ENCODE measurements at regions not wholly inside any gene's neighbourhood (a gene's known extent, or its start where the extent isn't known, plus 50 kb on each side); places are given as distances from the start of the nearest gene placed in this dataset.

DNA sequence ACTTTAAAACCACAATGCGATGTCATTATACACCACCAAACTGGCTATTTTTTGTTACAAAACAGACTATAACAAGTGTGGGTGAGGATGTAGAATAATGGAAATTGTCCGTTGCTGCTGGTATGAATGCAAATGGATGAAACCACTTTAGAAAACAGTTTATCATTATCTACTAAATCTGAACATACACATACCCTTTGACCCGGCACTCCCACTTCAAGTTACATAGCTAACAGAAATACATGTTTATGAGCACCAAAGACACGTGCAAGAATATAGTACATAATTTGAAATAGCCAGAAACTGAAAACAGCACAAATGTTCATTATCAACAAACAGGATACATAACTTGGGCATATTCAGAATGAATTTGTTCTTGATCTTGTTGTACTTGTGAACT is 206.4 kb upstream of the CHAC2 start:
- Mint-ChIP-seq H3K27ac (no peak overlapping the region), H3K9me3 (no peaks in the 10 kb centered on the region), H3K27me3 (ENCODE audit: low read depth) (no peaks in the 10 kb centered on the region), H3K36me3 (ENCODE audit: low read depth) (no peaks in the 10 kb centered on the region), H3K4me3 (no peak overlapping the region), H3K4me1 (ENCODE audit: low read depth) (no peaks in the 10 kb centered on the region)

DNA sequence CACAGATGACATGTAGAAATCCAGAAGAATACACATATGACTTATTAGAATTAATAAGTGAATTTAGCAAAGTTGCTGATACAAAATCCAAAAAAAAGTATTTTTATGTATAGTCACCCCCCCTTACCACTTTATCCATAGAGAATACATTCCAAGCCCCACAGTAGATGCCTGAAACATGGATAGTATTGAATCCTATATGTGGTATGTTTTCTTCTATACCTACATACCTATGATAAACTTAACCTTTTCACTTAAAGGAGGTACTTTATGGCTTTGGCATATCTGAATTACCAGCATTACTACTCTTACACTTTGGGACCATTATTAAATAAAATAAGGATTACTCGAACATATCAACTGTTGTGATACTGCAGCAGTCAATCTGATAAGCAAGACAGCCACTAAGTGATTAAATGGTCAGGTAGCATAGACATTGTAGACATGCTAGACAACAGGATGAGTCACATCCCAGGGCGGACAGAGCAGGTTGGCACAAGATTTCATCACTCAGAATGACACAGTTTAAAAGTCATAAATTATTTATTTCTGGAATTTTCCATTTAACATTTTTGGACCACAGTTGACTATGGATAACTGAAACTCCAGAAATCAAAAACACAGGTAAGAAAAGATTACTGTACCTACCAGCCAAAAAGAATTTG is 208.2 kb upstream of the CHAC2 start:
- Mint-ChIP-seq H3K36me3 (ENCODE audit: low read depth) (no peaks in the 10 kb centered on the region), H3K4me1 (ENCODE audit: low read depth) (no peaks in the 10 kb centered on the region), H3K9me3 (no peaks in the 10 kb centered on the region)

DNA sequence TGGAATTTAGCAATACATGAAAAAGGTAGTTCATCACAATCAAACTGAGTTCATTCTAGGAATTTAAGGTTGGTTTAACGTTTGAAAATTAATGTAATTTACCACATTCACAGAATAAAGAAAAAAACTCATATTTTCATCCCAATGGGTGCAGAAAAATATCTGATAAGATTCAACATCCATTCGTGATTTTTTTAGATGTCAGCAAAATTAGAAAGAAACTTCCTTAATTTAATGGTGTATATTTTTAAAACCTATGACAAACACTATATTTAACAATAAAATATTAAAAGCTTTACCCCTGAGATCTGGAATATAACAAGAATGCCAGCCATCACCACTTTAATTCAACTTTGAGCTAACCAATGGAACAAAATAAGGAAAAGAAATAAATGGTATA is 208.7 kb upstream of the CHAC2 start:
- no peaks in the 10 kb centered on the region for H3K4me1 Mint-ChIP-seq (ENCODE audit: low read depth)
- H3K9me3 Mint-ChIP-seq, result no peaks in the 10 kb centered on the region
- H3K4me3 Mint-ChIP-seq, result no peak overlapping the region
- no peaks in the 10 kb centered on the region for H3K27me3 Mint-ChIP-seq (ENCODE audit: low read depth)
- no peak overlapping the region for H3K27ac Mint-ChIP-seq
- H3K36me3 Mint-ChIP-seq (ENCODE audit: low read depth), result no peaks in the 10 kb centered on the region

More for the DNA sequence above, 208.2 kb upstream of the CHAC2 start:
- Mint-ChIP-seq H3K27me3 (ENCODE audit: low read depth) (no peaks in the 10 kb centered on the region), H3K4me3 (no peak overlapping the region), H3K27ac (no peak overlapping the region)

DNA sequence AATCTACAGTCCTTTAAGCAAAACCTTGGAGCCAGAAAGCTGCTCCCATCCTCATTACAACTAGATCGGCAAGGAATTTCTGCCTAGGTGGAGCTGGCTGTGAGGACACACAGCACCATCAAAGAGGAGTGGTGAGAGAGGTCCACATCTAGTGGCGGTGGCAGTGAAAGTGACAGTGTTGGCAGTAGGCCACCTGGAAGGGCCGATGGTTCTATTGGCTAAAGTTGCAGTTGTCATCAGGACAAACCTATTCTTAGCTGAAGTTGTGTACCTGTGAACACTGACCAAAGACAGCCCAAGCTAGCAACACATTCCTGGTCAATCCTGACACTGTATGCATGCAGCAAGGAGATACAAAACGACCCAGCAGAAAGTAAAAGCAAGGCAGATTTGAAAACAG is 218.1 kb upstream of the CHAC2 start:
- H3K27ac Mint-ChIP-seq, result no peak overlapping the region
- no peaks in the 10 kb centered on the region for H3K27me3 Mint-ChIP-seq (ENCODE audit: low read depth)
- H3K36me3 Mint-ChIP-seq (ENCODE audit: low read depth), result no peaks in the 10 kb centered on the region
- no peak overlapping the region for H3K4me3 Mint-ChIP-seq
- no peaks in the 10 kb centered on the region for H3K9me3 Mint-ChIP-seq
- H3K4me1 Mint-ChIP-seq (ENCODE audit: low read depth), result no peaks in the 10 kb centered on the region

DNA sequence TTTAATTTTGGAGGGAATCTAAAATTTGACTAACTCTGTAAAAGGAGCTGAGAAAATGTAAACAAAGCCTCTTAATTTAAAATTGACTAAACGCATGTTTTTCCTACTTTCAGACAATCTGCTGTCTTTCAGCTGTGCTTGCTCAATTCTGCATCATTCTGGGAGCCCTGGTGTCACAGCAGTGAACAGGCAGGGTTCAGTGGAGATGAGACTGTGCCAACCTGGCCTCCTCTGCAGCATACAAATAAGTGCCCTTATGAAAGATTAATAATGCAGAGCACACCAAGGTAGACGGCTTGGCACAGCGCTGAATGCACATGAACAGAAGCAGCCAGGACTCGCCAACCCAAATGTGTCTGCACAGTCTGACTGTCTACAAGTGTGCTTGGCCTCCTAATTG is 222.0 kb upstream of the CHAC2 start:
- Mint-ChIP-seq H3K4me1 (ENCODE audit: low read depth) (no peaks in the 10 kb centered on the region), H3K27ac (no peak overlapping the region), H3K27me3 (ENCODE audit: low read depth) (no peaks in the 10 kb centered on the region), H3K36me3 (ENCODE audit: low read depth) (no peaks in the 10 kb centered on the region), H3K4me3 (no peak overlapping the region), H3K9me3 (peaks cover 4% of the 10 kb centered on the region)

DNA sequence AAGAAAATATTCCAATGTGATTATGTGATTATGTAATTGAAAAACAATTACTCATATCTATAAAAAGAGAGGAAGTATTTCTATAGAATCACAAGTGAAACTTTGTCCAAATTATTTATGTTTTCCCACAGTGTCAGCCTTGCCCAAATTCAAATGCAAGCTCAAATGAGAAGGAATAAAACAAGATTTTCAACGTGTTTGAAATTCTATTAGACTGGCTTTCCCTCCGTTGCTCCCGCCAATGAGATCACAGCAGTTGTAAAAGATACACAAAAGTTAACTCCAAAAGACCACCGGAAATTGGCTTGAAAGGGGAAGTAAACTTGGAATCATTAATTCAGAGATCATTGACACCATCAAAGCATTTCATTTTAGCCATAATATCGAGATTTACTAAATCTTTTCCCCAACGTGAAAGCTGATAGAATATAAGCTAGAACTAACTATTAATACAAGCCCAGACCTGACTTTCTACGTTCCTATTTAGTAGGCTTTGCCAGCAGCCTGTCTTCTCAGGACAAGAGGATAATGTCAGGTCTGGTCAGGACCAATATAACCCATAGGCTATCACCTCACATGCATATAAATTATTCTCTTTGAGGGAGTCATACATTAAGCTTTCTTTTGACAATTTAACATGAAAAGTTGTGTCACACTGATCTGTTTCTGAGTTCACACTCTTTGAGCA is 222.6 kb upstream of the CHAC2 start:
- no peaks in the 10 kb centered on the region for H3K36me3 Mint-ChIP-seq (ENCODE audit: low read depth)
- H3K4me1 Mint-ChIP-seq (ENCODE audit: low read depth), result no peaks in the 10 kb centered on the region
- no peak overlapping the region for H3K4me3 Mint-ChIP-seq
- H3K9me3 Mint-ChIP-seq, result peaks cover 4% of the 10 kb centered on the region
- H3K27ac Mint-ChIP-seq, result no peak overlapping the region
- no peaks in the 10 kb centered on the region for H3K27me3 Mint-ChIP-seq (ENCODE audit: low read depth)

DNA sequence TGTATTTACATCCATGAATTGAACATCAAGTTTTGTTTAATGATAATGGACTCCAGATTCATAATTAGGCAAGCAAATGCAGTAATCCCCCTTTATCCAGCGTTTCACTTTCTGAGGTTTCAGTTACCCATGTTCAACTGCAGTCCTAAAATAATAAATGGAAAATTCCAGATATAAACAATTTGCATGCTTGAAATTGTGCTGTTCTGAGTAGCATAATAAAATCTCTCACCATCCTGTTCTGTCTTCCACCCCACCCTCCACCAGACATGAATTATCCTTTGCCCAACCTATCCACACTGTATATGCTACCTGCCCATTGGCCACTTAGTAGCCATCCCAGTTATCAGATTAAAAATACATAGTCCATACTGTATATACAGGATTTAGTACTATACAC is 224.5 kb upstream of the CHAC2 start:
- H3K27ac Mint-ChIP-seq, result no peak overlapping the region
- H3K27me3 Mint-ChIP-seq (ENCODE audit: low read depth), result no peaks in the 10 kb centered on the region
- peaks cover 9% of the 10 kb centered on the region for H3K9me3 Mint-ChIP-seq
- no peak overlapping the region for H3K4me3 Mint-ChIP-seq
- H3K4me1 Mint-ChIP-seq (ENCODE audit: low read depth), result no peaks in the 10 kb centered on the region
- no peaks in the 10 kb centered on the region for H3K36me3 Mint-ChIP-seq (ENCODE audit: low read depth)

DNA sequence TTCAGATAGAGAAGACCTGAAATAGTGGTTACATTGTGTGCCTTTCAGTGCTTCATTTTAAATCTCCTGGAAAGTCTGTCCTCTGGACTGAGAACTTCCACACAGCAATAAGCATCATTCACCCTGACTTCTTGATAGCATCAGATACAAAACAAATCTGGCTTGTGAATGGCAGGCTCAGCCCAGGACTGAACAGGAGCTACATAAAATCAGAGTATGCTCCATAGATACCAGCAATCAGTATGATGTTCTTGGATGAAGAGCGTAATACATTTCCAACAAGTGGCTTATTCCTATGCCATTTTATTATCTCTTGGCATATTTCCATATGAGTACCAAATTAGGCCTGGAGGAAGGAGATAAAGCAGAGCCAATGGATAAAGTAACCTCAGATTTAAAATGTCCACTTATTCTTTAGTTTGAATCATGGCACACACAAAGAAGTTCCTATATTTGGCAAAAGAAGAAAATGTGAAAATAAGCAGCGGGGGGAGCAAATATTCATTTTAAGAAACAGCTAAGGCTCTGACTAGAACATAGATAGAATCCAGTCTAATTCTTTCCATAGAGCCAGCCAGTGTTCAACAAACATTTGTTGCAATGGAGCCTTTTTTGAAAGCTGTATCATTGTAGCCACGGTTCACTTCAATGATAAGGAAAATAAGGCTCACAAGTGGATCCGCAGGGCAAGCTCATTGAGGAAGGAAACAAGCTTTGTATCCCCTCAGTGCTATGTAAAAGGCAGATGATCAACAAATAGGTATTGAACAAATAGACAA is 230.8 kb upstream of the CHAC2 start:
- Mint-ChIP-seq H3K9me3 (peaks cover 9% of the 10 kb centered on the region), H3K27ac (no peak overlapping the region), H3K4me3 (no peak overlapping the region), H3K27me3 (ENCODE audit: low read depth) (no peaks in the 10 kb centered on the region), H3K36me3 (ENCODE audit: low read depth) (no peaks in the 10 kb centered on the region), H3K4me1 (ENCODE audit: low read depth) (no peaks in the 10 kb centered on the region)

DNA sequence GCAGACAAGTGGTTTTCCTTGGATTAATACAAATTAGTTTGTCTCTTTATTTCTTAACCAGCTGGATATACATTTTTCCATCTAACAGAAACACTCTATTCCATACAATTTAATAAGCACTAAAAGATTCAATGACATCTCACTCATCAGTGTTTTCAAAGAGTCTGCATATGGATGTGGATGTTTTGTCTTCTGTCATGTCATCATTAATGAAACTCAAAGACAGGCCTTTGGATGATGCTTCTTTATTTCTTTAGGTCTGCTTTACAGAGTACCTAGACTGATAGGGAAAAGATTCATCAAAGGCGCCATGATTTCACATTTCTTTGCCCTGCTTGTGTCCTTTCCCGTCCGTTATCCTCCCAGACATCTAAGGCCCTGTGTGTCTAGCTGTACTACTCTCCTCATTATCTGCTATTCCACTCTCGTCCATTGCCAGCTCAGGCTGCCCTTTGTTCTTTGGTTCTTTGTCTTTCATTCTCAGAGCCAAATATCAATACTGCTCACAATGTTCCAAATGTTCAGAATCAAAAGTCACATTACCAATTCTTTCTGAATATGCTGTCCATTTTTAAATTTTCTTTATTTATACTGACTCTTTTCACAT is 232.3 kb upstream of the CHAC2 start:
- Mint-ChIP-seq H3K27me3 (ENCODE audit: low read depth) (no peaks in the 10 kb centered on the region), H3K9me3 (peaks cover 5% of the 10 kb centered on the region), H3K36me3 (ENCODE audit: low read depth) (no peaks in the 10 kb centered on the region), H3K4me3 (no peak overlapping the region), H3K4me1 (ENCODE audit: low read depth) (no peaks in the 10 kb centered on the region), H3K27ac (no peak overlapping the region)

DNA sequence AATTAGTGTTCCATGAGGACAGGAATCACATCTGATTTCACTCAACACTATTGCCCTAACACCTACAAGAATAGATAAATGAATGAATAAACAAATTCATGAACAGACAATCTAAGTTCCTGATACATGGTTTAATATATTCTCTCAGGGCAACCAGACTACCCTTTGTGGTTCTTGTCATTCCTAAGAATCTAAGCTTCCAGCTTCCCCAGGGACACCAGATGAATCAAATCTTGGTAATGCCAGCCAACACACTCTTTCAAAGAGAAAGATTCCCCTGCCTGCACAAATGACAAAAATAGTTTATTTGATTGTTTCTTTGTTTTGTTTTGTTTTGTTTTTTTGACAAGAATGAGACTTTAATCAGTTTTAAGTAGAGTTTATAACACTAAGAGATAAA is 237.5 kb upstream of the CHAC2 start:
- no peak overlapping the region for H3K27ac Mint-ChIP-seq
- no peaks in the 10 kb centered on the region for H3K27me3 Mint-ChIP-seq (ENCODE audit: low read depth)
- no peak overlapping the region for H3K4me3 Mint-ChIP-seq
- peaks cover 5% of the 10 kb centered on the region for H3K9me3 Mint-ChIP-seq
- H3K36me3 Mint-ChIP-seq (ENCODE audit: low read depth), result no peaks in the 10 kb centered on the region
- H3K4me1 Mint-ChIP-seq (ENCODE audit: low read depth), result no peaks in the 10 kb centered on the region

DNA sequence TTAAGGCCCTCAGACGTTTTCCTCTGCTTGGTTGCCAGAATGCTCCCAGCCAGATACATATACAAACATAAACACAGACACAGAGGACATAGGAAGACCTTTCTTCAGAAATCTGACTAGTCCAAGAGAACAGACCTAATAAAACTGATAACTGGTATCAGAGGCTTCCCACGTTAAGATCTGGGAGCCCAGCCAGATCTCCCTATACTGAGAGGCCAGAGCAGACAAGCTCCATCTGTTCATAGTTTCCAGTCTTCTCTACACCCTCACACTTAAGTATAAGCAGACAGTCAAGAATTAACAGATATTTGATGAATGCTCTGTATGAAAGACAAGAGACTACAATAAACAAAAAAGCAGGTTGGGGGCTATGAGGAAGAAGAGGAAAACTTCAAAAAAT is 240.5 kb upstream of the CHAC2 start:
- Mint-ChIP-seq H3K9me3 (peaks cover 5% of the 10 kb centered on the region), H3K36me3 (ENCODE audit: low read depth) (no peaks in the 10 kb centered on the region), H3K4me1 (ENCODE audit: low read depth) (no peaks in the 10 kb centered on the region), H3K27ac (no peak overlapping the region), H3K4me3 (no peak overlapping the region), H3K27me3 (ENCODE audit: low read depth) (no peaks in the 10 kb centered on the region)

DNA sequence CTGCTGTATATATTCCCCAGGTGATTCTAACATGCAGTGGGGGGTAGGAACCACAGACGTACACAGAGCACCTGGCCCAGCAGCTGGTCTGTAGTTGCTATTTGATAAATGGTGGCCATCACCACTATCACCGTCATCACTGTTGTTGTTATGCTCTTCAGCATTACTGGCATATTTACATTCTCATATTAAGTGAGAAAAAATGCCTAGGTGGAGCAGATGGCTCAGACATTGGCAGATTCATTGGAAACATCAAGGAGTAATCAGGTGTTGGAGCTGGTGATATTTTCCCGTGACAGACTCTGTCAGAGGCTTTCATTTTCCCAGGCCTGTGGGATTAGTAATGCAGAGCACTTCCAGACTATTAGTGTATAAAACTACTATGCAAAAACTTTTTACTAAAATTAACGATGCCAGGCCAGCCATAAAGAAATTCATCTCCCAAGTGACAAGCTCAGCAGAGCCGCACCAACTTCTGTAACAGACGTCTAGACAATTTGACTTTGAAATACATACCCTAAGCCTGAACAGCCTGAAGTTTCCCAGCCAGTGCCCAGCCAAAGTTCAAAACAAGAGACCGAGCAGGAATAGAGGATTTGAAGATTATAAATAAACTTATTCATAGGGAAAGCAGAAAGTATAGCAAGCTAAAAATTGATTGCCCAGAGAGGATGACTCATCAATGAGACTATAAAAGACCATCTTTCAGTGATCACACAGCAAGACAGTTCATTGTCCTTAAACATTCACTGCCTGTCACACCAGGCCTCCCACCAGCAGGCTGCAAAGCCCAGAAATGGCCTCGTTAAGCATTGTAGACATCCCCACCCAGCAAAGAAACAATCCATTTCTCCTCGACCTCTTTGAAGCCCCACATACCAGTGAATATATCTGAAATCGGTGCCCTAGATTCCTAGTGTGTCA is 247.4 kb upstream of the CHAC2 start:
- Mint-ChIP-seq H3K9me3 (no peaks in the 10 kb centered on the region), H3K4me1 (ENCODE audit: low read depth) (no peaks in the 10 kb centered on the region), H3K27ac (no peak overlapping the region), H3K4me3 (no peak overlapping the region), H3K36me3 (ENCODE audit: low read depth) (no peaks in the 10 kb centered on the region), H3K27me3 (ENCODE audit: low read depth) (no peaks in the 10 kb centered on the region)

DNA sequence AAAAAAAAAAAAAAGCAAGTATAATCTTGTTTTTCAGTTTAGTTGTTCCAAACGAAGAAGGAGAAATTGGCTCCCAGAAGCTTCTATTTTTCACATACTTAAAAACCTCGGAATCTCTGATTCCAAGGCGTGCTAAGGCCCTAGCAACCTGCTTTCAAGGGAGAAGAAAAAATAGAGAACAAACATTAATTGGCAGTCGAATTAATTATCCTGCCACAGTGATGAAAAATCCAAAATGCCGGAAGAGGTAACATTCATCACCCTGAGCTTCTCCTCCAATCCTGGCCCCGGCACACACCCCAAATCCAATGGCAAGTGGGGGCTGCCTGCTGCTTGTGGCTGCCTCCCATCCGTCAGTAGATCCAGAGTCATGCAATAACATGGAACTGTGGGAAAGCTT is 250.2 kb upstream of the CHAC2 start:
- Mint-ChIP-seq H3K9me3 (no peaks in the 10 kb centered on the region), H3K27ac (no peak overlapping the region), H3K36me3 (ENCODE audit: low read depth) (no peaks in the 10 kb centered on the region), H3K4me1 (ENCODE audit: low read depth) (no peaks in the 10 kb centered on the region), H3K27me3 (ENCODE audit: low read depth) (no peaks in the 10 kb centered on the region), H3K4me3 (no peak overlapping the region)

DNA sequence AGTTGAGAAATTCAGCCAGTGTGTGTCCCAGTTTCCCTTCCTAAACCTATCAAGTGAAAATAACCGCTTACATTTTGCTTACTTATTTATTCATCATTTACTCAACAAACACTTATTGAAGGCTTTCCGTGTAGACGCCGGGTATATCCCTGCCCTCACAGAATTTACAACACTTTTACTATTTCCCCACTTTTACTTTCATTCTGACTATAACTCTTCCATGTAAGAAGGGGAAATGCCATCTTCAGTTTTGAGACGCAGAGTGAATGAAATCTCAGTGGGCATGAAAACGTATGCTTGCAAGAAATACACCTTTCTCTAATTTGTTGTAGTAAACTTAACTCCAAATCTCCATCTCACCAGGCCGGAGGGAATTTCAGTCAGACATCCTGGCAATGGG is 251.0 kb upstream of the CHAC2 start:
- Mint-ChIP-seq H3K36me3 (ENCODE audit: low read depth) (no peaks in the 10 kb centered on the region), H3K27me3 (ENCODE audit: low read depth) (no peaks in the 10 kb centered on the region), H3K27ac (no peak overlapping the region), H3K4me1 (ENCODE audit: low read depth) (no peaks in the 10 kb centered on the region), H3K9me3 (no peaks in the 10 kb centered on the region), H3K4me3 (no peak overlapping the region)

All from T-helper 1 cell treated with Interleukin-12 subunit alpha and Interleukin-12 subunit beta and Interleukin-4 antibody, amounts not matched to agents 30 μg/mL and 1 μg/mL, for 36 hours (primary cell).